ENCODE measurements at regions not wholly inside any gene's neighbourhood (a gene's known extent, or its start where the extent isn't known, plus 50 kb on each side); places are given as distances from the start of the nearest gene placed in this dataset.

DNA sequence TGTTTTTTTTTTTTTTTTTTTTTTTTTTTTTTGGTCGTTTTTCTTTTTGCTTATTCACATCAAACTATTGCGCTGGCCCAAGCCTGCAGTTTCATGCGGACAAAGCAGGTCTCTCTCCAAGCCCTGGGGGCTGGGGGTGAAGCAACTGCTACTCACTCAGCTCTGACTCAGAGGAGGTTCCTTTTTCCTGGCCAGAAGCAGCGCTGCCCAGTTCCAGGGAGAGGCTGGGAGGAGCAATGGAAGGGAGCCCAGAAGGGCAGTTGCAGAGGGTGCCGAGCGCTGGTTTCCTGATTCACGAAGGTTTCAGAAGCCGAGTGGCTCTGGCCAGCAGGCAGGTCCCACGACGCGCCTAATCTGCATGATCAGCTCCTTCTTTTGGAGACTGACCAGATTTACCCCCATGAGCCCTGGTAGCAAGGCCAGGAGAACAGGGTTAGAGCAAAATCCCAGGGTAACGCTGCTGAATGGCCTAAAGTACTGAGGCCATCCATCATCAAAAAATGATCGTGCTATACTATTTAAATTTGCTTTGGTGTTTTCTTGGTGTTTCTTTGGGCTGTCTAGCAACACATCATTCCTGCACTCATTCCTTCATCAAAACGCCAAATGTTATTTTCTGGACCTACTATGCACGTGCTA is 144.7 kb upstream of the SOX9 start:
- CTCF ChIA-PET (ENCODE audit: partially characterized antibody): no interaction called here
- H3K27me3 ChIP-seq (ENCODE audit: insufficient read depth, low read length): no peaks in the 10 kb centered on the region
- no peak for DNase-seq
- no peaks in the 10 kb centered on the region for H3K9me3 ChIP-seq (ENCODE audit: control insufficient read depth in 1 of 2, low read length in 2 of 2)
- Mint-ChIP-seq H3K27ac (no peak overlapping the region), H3K9me3 (peaks cover 2 to 10% (median 5%) of the 10 kb centered on the region in 8 donors), H3K4me3 (no peak overlapping the region), H3K4me1 (no peaks in the 10 kb centered on the region), H3K36me3 (no peaks in the 10 kb centered on the region), H3K27me3 (no peaks in the 10 kb centered on the region)
- POLR2A ChIA-PET (ENCODE audit: partially characterized antibody): no interaction called here
- intact Hi-C loops (cut with micrococcal nuclease): no loop called here
- no peak overlapping the region for H3K4me3 ChIP-seq (ENCODE audit: low read length in 2 of 2)
- no peaks in the 10 kb centered on the region for H3K36me3 ChIP-seq (ENCODE audit: insufficient read depth, low read length)
- H3K27ac ChIP-seq (ENCODE audit: low read depth, low read length): no peak overlapping the region
- no peaks in the 10 kb centered on the region for H3K4me1 ChIP-seq (ENCODE audit: insufficient read depth, low read length)

DNA sequence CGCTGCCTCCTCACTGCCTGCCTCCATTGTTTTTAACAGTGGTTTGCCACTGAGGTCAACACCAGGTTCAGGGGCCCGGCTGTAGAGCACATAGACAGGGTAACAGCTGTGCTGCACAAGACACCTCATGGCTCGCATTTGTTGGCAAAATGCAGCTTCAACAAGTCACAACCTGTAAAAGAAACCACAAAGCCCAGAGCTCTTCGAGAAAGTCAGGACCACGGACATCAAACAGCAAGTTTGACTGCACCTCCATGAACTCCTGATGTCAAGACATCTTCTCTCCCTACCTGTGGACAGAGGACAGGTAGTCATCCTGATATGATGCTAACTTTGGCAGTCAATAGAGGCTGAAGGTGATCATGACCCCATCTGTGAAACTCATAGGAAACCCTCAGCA is 142.4 kb upstream of the SOX9 start:
- Mint-ChIP-seq H3K27me3 (no peaks in the 10 kb centered on the region), H3K4me3 (no peak overlapping the region), H3K4me1 (no peaks in the 10 kb centered on the region), H3K27ac (no peak overlapping the region), H3K9me3 (peaks cover 0 to 9% (median 6%) of the 10 kb centered on the region in 8 donors), H3K36me3 (no peaks in the 10 kb centered on the region)
- DNase-seq: no peak
- intact Hi-C loops (cut with micrococcal nuclease): no loop called here
- H3K9me3 ChIP-seq (ENCODE audit: control insufficient read depth in 1 of 2, low read length in 2 of 2): no peaks in the 10 kb centered on the region
- ChIA-PET CTCF (ENCODE audit: partially characterized antibody) (no interaction called here), POLR2A (ENCODE audit: partially characterized antibody) (no interaction called here)
- no peak overlapping the region for H3K27ac ChIP-seq (ENCODE audit: low read depth, low read length)
- no peaks in the 10 kb centered on the region for H3K27me3 ChIP-seq (ENCODE audit: insufficient read depth, low read length)
- no peaks in the 10 kb centered on the region for H3K36me3 ChIP-seq (ENCODE audit: insufficient read depth, low read length)
- H3K4me3 ChIP-seq (ENCODE audit: low read length in 2 of 2): no peak overlapping the region
- H3K4me1 ChIP-seq (ENCODE audit: insufficient read depth, low read length): no peaks in the 10 kb centered on the region

- CTCF ChIA-PET (ENCODE audit: partially characterized antibody): no interaction called here
- Mint-ChIP-seq H3K27ac (no peak overlapping the region), H3K4me1 (no peaks in the 10 kb centered on the region), H3K36me3 (no peaks in the 10 kb centered on the region), H3K4me3 (no peak overlapping the region), H3K9me3 (peaks cover 0 to 13% (median 6%) of the 10 kb centered on the region in 8 donors), H3K27me3 (no peaks in the 10 kb centered on the region)
- DNase-seq: no peak
- Histone ChIP-seq H3K9me3 (ENCODE audit: control insufficient read depth in 1 of 2, low read length in 2 of 2) (no peaks in the 10 kb centered on the region), H3K27me3 (ENCODE audit: insufficient read depth, low read length) (no peaks in the 10 kb centered on the region), H3K4me3 (ENCODE audit: low read length in 2 of 2) (no peak overlapping the region), H3K27ac (ENCODE audit: low read depth, low read length) (no peak overlapping the region), H3K36me3 (ENCODE audit: insufficient read depth, low read length) (no peaks in the 10 kb centered on the region), H3K4me1 (ENCODE audit: insufficient read depth, low read length) (no peaks in the 10 kb centered on the region)
- POLR2A ChIA-PET (ENCODE audit: partially characterized antibody): no interaction called here
- intact Hi-C loops (cut with micrococcal nuclease): no loop called here
Observed at GRCh38 chr17:71980171-71980570, 140.6 kb upstream of the SOX9 start.

- no peak overlapping the region for H3K4me3 ChIP-seq (ENCODE audit: low read length in 2 of 2)
- H3K27me3 Mint-ChIP-seq: no peaks in the 10 kb centered on the region
- H3K27me3 ChIP-seq (ENCODE audit: insufficient read depth, low read length): no peaks in the 10 kb centered on the region
- H3K36me3 ChIP-seq (ENCODE audit: insufficient read depth, low read length): no peaks in the 10 kb centered on the region
- intact Hi-C loops (cut with micrococcal nuclease): no loop called here
- POLR2A ChIA-PET (ENCODE audit: partially characterized antibody): no interaction called here
- no peaks in the 10 kb centered on the region for H3K4me1 Mint-ChIP-seq
- H3K4me1 ChIP-seq (ENCODE audit: insufficient read depth, low read length): no peaks in the 10 kb centered on the region
- no peak for DNase-seq
- H3K27ac ChIP-seq (ENCODE audit: low read depth, low read length): no peak overlapping the region
- no peaks in the 10 kb centered on the region for H3K9me3 ChIP-seq (ENCODE audit: control insufficient read depth in 1 of 2, low read length in 2 of 2)
- CTCF ChIA-PET (ENCODE audit: partially characterized antibody): no interaction called here
- peaks cover 0 to 16% (median 4%) of the 10 kb centered on the region in 8 donors for H3K9me3 Mint-ChIP-seq
- no peaks in the 10 kb centered on the region for H3K36me3 Mint-ChIP-seq
- H3K4me3 Mint-ChIP-seq: no peak overlapping the region
- no peak overlapping the region for H3K27ac Mint-ChIP-seq
Observed at GRCh38 chr17:71983828-71984227, 137.0 kb upstream of the SOX9 start.

DNA sequence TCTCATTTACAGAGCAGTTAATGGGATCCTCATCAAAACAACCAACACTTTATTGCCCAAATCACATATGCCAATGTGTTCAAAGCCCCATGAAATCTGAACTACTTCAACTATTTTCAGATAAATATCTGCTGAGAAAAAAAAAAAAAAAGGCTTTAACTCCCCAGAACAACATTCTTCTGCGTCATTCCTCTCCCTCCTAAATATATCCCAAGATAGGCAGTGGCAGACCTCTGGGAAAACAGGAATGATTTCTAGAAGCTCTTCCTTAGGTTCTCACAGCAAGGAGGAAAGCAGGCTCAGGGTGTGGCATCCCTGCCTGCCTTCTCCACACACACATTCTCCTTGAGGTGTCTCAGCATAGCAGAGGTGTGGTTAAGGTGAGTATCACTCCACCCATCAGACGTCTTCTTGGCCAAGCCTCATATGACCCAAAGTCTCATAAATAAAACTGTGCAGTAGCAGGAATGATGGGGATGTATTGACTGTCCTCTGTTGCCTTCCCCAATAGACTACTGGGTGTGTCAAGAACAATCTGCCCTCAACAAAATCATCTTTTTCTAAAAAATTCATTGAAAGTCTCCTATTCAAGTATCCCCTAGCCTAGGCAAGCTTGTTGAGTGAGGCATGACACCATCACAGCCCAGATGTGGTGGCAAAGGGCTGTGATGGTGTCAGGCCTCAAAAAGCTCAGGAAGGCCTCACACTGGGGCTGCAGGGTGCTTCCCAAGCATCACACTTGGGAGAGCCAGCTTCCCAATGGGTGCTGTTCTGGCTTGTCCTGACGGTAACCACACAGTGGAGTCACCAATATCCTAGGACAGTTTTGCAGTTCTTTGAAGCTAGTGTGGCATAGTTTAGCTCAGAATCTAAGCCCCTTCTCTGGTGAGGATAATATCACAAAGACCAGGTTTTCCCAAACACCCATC is 135.4 kb upstream of the SOX9 start:
- ChIA-PET CTCF (ENCODE audit: partially characterized antibody) (no interaction called here), POLR2A (ENCODE audit: partially characterized antibody) (no interaction called here)
- H3K27me3 ChIP-seq (ENCODE audit: insufficient read depth, low read length): no peaks in the 10 kb centered on the region
- H3K27ac ChIP-seq (ENCODE audit: low read depth, low read length): no peak overlapping the region
- no peaks in the 10 kb centered on the region for H3K36me3 ChIP-seq (ENCODE audit: insufficient read depth, low read length)
- no peaks in the 10 kb centered on the region for H3K36me3 Mint-ChIP-seq
- H3K4me3 ChIP-seq (ENCODE audit: low read length in 2 of 2): no peak overlapping the region
- no peaks in the 10 kb centered on the region for H3K4me1 ChIP-seq (ENCODE audit: insufficient read depth, low read length)
- intact Hi-C loops (cut with micrococcal nuclease): no loop called here
- H3K27me3 Mint-ChIP-seq: no peaks in the 10 kb centered on the region
- H3K9me3 ChIP-seq (ENCODE audit: control insufficient read depth in 1 of 2, low read length in 2 of 2): no peaks in the 10 kb centered on the region
- no peak overlapping the region for H3K4me3 Mint-ChIP-seq
- no peaks in the 10 kb centered on the region for H3K4me1 Mint-ChIP-seq
- peaks cover 0 to 11% (median 2%) of the 10 kb centered on the region in 8 donors for H3K9me3 Mint-ChIP-seq
- H3K27ac Mint-ChIP-seq: no peak overlapping the region
- DNase-seq: no peak

DNA sequence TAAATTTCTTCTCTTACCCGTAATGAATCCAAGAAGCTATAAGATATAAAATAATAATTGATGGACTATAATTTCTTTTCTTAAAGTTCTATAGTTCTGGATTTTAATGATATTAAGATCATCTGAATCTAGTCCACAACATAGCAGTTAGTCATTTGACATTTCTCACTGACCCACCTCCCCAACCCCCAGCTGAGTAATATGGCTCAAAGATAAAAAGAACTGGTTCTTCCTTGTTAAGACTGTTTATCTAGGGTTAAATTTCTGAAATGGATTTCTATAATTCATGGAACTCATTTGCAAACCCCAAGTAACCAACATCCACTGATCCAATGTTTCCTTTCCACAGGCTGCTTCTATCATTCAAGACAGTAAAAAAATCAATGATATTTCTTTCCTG is 133.9 kb upstream of the SOX9 start:
- CTCF ChIA-PET (ENCODE audit: partially characterized antibody): no interaction called here

GRCh38 chr17:71987634-71988033 is 133.2 kb upstream of the SOX9 start:
- H3K9me3 ChIP-seq (ENCODE audit: control insufficient read depth in 1 of 2, low read length in 2 of 2): no peaks in the 10 kb centered on the region
- Mint-ChIP-seq H3K4me1 (no peaks in the 10 kb centered on the region), H3K4me3 (no peak overlapping the region), H3K27me3 (no peaks in the 10 kb centered on the region), H3K27ac (no peak overlapping the region), H3K9me3 (peaks cover 0 to 9% (median 0%) of the 10 kb centered on the region in 8 donors), H3K36me3 (no peaks in the 10 kb centered on the region)
- ChIA-PET CTCF (ENCODE audit: partially characterized antibody) (no interaction called here), POLR2A (ENCODE audit: partially characterized antibody) (no interaction called here)
- no peak overlapping the region for H3K4me3 ChIP-seq (ENCODE audit: low read length in 2 of 2)
- intact Hi-C loops (cut with micrococcal nuclease): no loop called here
- H3K4me1 ChIP-seq (ENCODE audit: insufficient read depth, low read length): no peaks in the 10 kb centered on the region
- DNase-seq: no peak
- no peaks in the 10 kb centered on the region for H3K27me3 ChIP-seq (ENCODE audit: insufficient read depth, low read length)
- no peak overlapping the region for H3K27ac ChIP-seq (ENCODE audit: low read depth, low read length)
- H3K36me3 ChIP-seq (ENCODE audit: insufficient read depth, low read length): no peaks in the 10 kb centered on the region

More for the DNA sequence above, 133.9 kb upstream of the SOX9 start:
- H3K36me3 ChIP-seq (ENCODE audit: insufficient read depth, low read length): no peaks in the 10 kb centered on the region
- no peaks in the 10 kb centered on the region for H3K36me3 Mint-ChIP-seq
- POLR2A ChIA-PET (ENCODE audit: partially characterized antibody): no interaction called here
- H3K4me1 ChIP-seq (ENCODE audit: insufficient read depth, low read length): no peaks in the 10 kb centered on the region
- no peak overlapping the region for H3K4me3 ChIP-seq (ENCODE audit: low read length in 2 of 2)
- no peak overlapping the region for H3K27ac ChIP-seq (ENCODE audit: low read depth, low read length)
- no peaks in the 10 kb centered on the region for H3K4me1 Mint-ChIP-seq
- H3K27ac Mint-ChIP-seq: no peak overlapping the region
- H3K4me3 Mint-ChIP-seq: no peak overlapping the region
- intact Hi-C loops (cut with micrococcal nuclease): no loop called here
- H3K9me3 ChIP-seq (ENCODE audit: control insufficient read depth in 1 of 2, low read length in 2 of 2): no peaks in the 10 kb centered on the region
- H3K27me3 Mint-ChIP-seq: no peaks in the 10 kb centered on the region
- H3K9me3 Mint-ChIP-seq: peaks cover 0 to 9% (median 0%) of the 10 kb centered on the region in 8 donors
- H3K27me3 ChIP-seq (ENCODE audit: insufficient read depth, low read length): no peaks in the 10 kb centered on the region
- DNase-seq: no peak

All from CD4-positive, alpha-beta memory T cell (primary cell).